Esophagus squamous epithelium (tissue), 4 donors: ENCODE measurements at regions not wholly inside any gene's neighbourhood (a gene's known extent, or its start where the extent isn't known, plus 50 kb on each side); places are given as distances from the start of the nearest gene placed in this dataset.

Source experiments
- POLR2A ChIP-seq, 4 donors: fragments of 450-650 bp; IDR thresholded peaks; one replicate each; pipeline ENCODE4 v1.6.1; 2017; ENCODE audit warnings: antibody characterized with exemption in 4 of 4, mild to moderate bottlenecking in 4 of 4, moderate library complexity in 3 of 4
- TF ChIP-seq, protein P1 (sequence below), 6 experiments: fragments of 450-650 bp in 4 of 6; fragments of 200-600 bp in 2 of 6; sonication (generic) in 2 of 6; IDR thresholded peaks; one replicate each; pipeline ENCODE4 v1.5.1; 2016 to 2019; ENCODE audit warnings: antibody characterized with exemption in 6 of 6, mild to moderate bottlenecking in 4 of 6, moderate library complexity in 4 of 6

- TF ChIP-seq, protein P1, sequence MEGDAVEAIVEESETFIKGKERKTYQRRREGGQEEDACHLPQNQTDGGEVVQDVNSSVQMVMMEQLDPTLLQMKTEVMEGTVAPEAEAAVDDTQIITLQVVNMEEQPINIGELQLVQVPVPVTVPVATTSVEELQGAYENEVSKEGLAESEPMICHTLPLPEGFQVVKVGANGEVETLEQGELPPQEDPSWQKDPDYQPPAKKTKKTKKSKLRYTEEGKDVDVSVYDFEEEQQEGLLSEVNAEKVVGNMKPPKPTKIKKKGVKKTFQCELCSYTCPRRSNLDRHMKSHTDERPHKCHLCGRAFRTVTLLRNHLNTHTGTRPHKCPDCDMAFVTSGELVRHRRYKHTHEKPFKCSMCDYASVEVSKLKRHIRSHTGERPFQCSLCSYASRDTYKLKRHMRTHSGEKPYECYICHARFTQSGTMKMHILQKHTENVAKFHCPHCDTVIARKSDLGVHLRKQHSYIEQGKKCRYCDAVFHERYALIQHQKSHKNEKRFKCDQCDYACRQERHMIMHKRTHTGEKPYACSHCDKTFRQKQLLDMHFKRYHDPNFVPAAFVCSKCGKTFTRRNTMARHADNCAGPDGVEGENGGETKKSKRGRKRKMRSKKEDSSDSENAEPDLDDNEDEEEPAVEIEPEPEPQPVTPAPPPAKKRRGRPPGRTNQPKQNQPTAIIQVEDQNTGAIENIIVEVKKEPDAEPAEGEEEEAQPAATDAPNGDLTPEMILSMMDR (IDR thresholded peaks at IDR 0.05): no peak
- TF ChIP-seq POLR2A (IDR thresholded peaks at IDR 0.05): no peak
These were observed 90.7 kb downstream of the PRL start for GRCh38 chr6:22206106-22206505.
